ENCODE measurements at regions not wholly inside any gene's neighbourhood (a gene's known extent, or its start where the extent isn't known, plus 50 kb on each side); places are given as distances from the start of the nearest gene placed in this dataset.

GRCh38 chr12:30825341-30825740, 70.6 kb upstream of the CAPRIN2 start:
- H3K27me3 ChIP-seq (ENCODE audit: control insufficient read depth, insufficient read depth, low read length): peaks cover 10% of the 10 kb centered on the region
- TF ChIP-seq EZH2 (IDR thresholded peaks at IDR 0.05; ENCODE audit: low read length, missing control alignments): no peak
- no peak for TF ChIP-seq CTCF (conservative IDR thresholded peaks at IDR 0.05 in 1 of 2, IDR thresholded peaks at IDR 0.05 in 1 of 2; ENCODE audit: low read depth in 1 of 2, low read length in 2 of 2)
- H4K20me1 ChIP-seq (ENCODE audit: control insufficient read depth, extremely low read depth, insufficient read depth, low read length): no peaks in the 10 kb centered on the region
- H3K79me2 ChIP-seq (ENCODE audit: control insufficient read depth, insufficient read depth, low read length): no peaks in the 10 kb centered on the region
- DNase-seq (ENCODE audit: low read depth in 2 of 2): no peak
- H3K9ac ChIP-seq (ENCODE audit: insufficient read depth, low read length): no peak overlapping the region
- no peak overlapping the region for H3K4me3 ChIP-seq (replicated peaks in 1 of 4; ENCODE audit: control extremely low read depth in 1 of 4, insufficient read depth in 1 of 4, low read depth in 3 of 4, low read length in 4 of 4)
- H3K36me3 ChIP-seq (ENCODE audit: control insufficient read depth, insufficient read depth, low read length): no peaks in the 10 kb centered on the region
- no peak overlapping the region for H3K4me2 ChIP-seq (ENCODE audit: extremely low read depth, insufficient read depth, low read length)
- H3K9me3 ChIP-seq (ENCODE audit: control insufficient read depth, insufficient read depth, low read depth, low read length): no peaks in the 10 kb centered on the region
- no peaks in the 10 kb centered on the region for H3K4me1 ChIP-seq (ENCODE audit: control insufficient read depth, extremely low read depth, insufficient read depth, low read length)
- H3K27ac ChIP-seq (ENCODE audit: insufficient read depth, low read length): no peak overlapping the region
- H2AFZ ChIP-seq (ENCODE audit: low read length): no peak overlapping the region

GRCh38 chr12:30824311-30824710, 69.6 kb upstream of the CAPRIN2 start:
- Histone ChIP-seq H3K4me1 (ENCODE audit: control insufficient read depth, extremely low read depth, insufficient read depth, low read length) (no peaks in the 10 kb centered on the region), H3K4me3 (replicated peaks in 1 of 4; ENCODE audit: control extremely low read depth in 1 of 4, insufficient read depth in 1 of 4, low read depth in 3 of 4, low read length in 4 of 4) (no peak overlapping the region), H3K27ac (ENCODE audit: insufficient read depth, low read length) (no peak overlapping the region), H3K27me3 (ENCODE audit: control insufficient read depth, insufficient read depth, low read length) (peaks cover 5% of the 10 kb centered on the region), H2AFZ (ENCODE audit: low read length) (no peak overlapping the region), H3K79me2 (ENCODE audit: control insufficient read depth, insufficient read depth, low read length) (no peaks in the 10 kb centered on the region), H4K20me1 (ENCODE audit: control insufficient read depth, extremely low read depth, insufficient read depth, low read length) (no peaks in the 10 kb centered on the region), H3K36me3 (ENCODE audit: control insufficient read depth, insufficient read depth, low read length) (no peaks in the 10 kb centered on the region), H3K4me2 (ENCODE audit: extremely low read depth, insufficient read depth, low read length) (no peak overlapping the region), H3K9me3 (ENCODE audit: control insufficient read depth, insufficient read depth, low read depth, low read length) (no peaks in the 10 kb centered on the region), H3K9ac (ENCODE audit: insufficient read depth, low read length) (no peak overlapping the region)
- no peak for DNase-seq (ENCODE audit: low read depth in 2 of 2)
- TF ChIP-seq CTCF (conservative IDR thresholded peaks at IDR 0.05 in 1 of 2, IDR thresholded peaks at IDR 0.05 in 1 of 2; ENCODE audit: low read depth in 1 of 2, low read length in 2 of 2): no peak
- no peak for TF ChIP-seq EZH2 (IDR thresholded peaks at IDR 0.05; ENCODE audit: low read length, missing control alignments)

- no peak overlapping the region for H3K4me2 ChIP-seq (ENCODE audit: extremely low read depth, insufficient read depth, low read length)
- no peaks in the 10 kb centered on the region for H4K20me1 ChIP-seq (ENCODE audit: control insufficient read depth, extremely low read depth, insufficient read depth, low read length)
- H2AFZ ChIP-seq (ENCODE audit: low read length): no peak overlapping the region
- TF ChIP-seq EZH2 (IDR thresholded peaks at IDR 0.05; ENCODE audit: low read length, missing control alignments) (no peak), CTCF (conservative IDR thresholded peaks at IDR 0.05 in 1 of 2, IDR thresholded peaks at IDR 0.05 in 1 of 2; ENCODE audit: low read depth in 1 of 2, low read length in 2 of 2) (no peak)
- peaks cover under 1% of the 10 kb centered on the region for H3K27me3 ChIP-seq (ENCODE audit: control insufficient read depth, insufficient read depth, low read length)
- no peak overlapping the region for H3K27ac ChIP-seq (ENCODE audit: insufficient read depth, low read length)
- H3K9me3 ChIP-seq (ENCODE audit: control insufficient read depth, insufficient read depth, low read depth, low read length): no peaks in the 10 kb centered on the region
- H3K4me1 ChIP-seq (ENCODE audit: control insufficient read depth, extremely low read depth, insufficient read depth, low read length): no peaks in the 10 kb centered on the region
- no peak for DNase-seq (ENCODE audit: low read depth in 2 of 2)
- H3K9ac ChIP-seq (ENCODE audit: insufficient read depth, low read length): no peak overlapping the region
- H3K4me3 ChIP-seq (replicated peaks in 1 of 4; ENCODE audit: control extremely low read depth in 1 of 4, insufficient read depth in 1 of 4, low read depth in 3 of 4, low read length in 4 of 4): no peak overlapping the region
- no peaks in the 10 kb centered on the region for H3K79me2 ChIP-seq (ENCODE audit: control insufficient read depth, insufficient read depth, low read length)
- no peaks in the 10 kb centered on the region for H3K36me3 ChIP-seq (ENCODE audit: control insufficient read depth, insufficient read depth, low read length)
Observed at GRCh38 chr12:30823764-30824163, 69.0 kb upstream of the CAPRIN2 start.
